Gastrocnemius medialis (tissue), 4 donors: ENCODE measurements at regions not wholly inside any gene's neighbourhood (a gene's known extent, or its start where the extent isn't known, plus 50 kb on each side); places are given as distances from the start of the nearest gene placed in this dataset.

Experiments used
- POLR2A ChIP-seq, 2 donors: fragments of 450-650 bp; IDR thresholded peaks; one replicate each; pipeline ENCODE4 v1.6.1; 2017; ENCODE audit warnings: antibody characterized with exemption in 2 of 2, mild to moderate bottlenecking in 2 of 2, moderate library complexity in 2 of 2
- TF ChIP-seq, protein P1 (sequence below), 5 experiments: fragments of 450-650 bp in 3 of 5; fragments of 200-600 bp in 2 of 5; sonication (generic) in 2 of 5; IDR thresholded peaks in 4 of 5; conservative IDR thresholded peaks in 1 of 5; 1 replicate in 4 of 5; 2 replicates in 1 of 5; pipeline ENCODE4 v1.5.1; 2016 to 2019; ENCODE audit warnings: antibody characterized with exemption in 5 of 5, mild to moderate bottlenecking in 3 of 5, moderate library complexity in 3 of 5

DNA sequence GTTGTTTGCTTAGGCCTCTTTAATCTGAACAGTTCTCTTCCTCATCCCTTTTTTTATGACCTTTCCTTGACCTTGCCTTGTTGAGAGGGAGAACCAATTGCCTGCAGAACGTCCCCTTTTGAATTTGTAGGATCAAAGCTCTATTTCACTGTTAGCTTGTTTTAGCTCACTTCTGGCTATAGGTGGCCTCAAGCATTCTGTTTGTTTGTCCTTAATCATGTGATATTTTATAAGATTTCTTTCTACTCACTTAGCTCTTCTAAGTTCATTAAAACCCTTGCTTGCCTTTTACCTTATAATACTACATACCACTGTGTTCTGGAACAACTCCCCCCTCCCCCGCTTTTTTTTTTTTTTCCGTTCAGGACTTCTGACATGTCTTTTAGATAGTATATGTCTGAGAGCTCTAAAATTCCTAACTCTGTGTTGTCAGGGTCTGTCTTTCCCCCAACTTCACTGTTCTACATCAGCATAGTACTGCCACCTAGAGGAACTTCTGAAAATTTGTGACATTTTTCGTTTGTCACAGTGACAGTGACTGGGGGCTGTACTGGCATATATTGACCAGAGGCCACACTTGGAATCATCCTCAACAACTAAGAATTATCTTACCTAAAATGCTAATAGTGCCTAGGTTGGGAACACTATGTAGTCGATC, 128.5 kb downstream of the LARP7 start:
- TF ChIP-seq, protein P1, sequence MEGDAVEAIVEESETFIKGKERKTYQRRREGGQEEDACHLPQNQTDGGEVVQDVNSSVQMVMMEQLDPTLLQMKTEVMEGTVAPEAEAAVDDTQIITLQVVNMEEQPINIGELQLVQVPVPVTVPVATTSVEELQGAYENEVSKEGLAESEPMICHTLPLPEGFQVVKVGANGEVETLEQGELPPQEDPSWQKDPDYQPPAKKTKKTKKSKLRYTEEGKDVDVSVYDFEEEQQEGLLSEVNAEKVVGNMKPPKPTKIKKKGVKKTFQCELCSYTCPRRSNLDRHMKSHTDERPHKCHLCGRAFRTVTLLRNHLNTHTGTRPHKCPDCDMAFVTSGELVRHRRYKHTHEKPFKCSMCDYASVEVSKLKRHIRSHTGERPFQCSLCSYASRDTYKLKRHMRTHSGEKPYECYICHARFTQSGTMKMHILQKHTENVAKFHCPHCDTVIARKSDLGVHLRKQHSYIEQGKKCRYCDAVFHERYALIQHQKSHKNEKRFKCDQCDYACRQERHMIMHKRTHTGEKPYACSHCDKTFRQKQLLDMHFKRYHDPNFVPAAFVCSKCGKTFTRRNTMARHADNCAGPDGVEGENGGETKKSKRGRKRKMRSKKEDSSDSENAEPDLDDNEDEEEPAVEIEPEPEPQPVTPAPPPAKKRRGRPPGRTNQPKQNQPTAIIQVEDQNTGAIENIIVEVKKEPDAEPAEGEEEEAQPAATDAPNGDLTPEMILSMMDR (IDR thresholded peaks at IDR 0.05 in 4 of 5, conservative IDR thresholded peaks at IDR 0.05 in 1 of 5), result peak in 4 of 5 experiments; percentile 13 to 59 (median 46)
- TF ChIP-seq POLR2A (IDR thresholded peaks at IDR 0.05), result no peak
